ENCODE measurements at regions not wholly inside any gene's neighbourhood (a gene's known extent, or its start where the extent isn't known, plus 50 kb on each side); places are given as distances from the start of the nearest gene placed in this dataset.

DNA sequence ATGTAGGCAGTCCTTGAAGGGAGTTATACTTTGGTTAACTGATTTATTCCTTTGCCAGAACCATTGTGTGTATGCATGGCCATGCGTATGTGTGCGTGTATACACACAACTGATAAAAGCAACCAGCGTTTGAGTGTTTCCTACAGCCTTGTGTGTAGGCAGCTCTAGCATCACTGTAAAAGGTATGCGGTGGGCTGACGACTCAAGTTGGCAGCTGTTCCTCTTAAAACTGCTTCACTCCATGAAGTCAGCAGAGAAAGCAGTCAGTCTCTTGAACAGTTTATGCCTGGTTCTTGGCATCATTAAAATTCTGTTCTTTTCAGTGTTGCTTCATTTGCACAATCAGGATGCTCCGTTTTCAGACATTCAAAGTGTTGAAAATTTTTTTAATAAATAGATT, 103.5 kb upstream of the FRMPD4 start:
- no peaks in the 10 kb centered on the region for H3K27me3 ChIP-seq (ENCODE audit: insufficient read depth, low read length)
- H2AFZ ChIP-seq (ENCODE audit: low read length) = no peak overlapping the region
- H3K27ac ChIP-seq (ENCODE audit: insufficient read length, low read depth, low read length) = no peak overlapping the region
- no peak overlapping the region for H3K14ac ChIP-seq (ENCODE audit: insufficient read depth, low read length)
- H3K4me2 ChIP-seq (ENCODE audit: insufficient read depth, insufficient read length, low read length) = no peak overlapping the region
- no peak overlapping the region for H3T11ph ChIP-seq (ENCODE audit: low read length)
- no peaks in the 10 kb centered on the region for H3K9me3 ChIP-seq (ENCODE audit: control insufficient read depth, low read depth, low read length)
- H4K8ac ChIP-seq (replicated peaks; ENCODE audit: insufficient read length, low read depth, low read length) = no peak overlapping the region
- H3K4me3 Mint-ChIP-seq = no peak overlapping the region
- H2BK12ac ChIP-seq (ENCODE audit: insufficient read length, low read depth, low read length) = no peak overlapping the region
- H3K9ac ChIP-seq (ENCODE audit: extremely low read depth, insufficient read length, low read length) = no peak overlapping the region
- H3K4me1 Mint-ChIP-seq = no peaks in the 10 kb centered on the region
- no peak overlapping the region for H4K91ac ChIP-seq (ENCODE audit: insufficient read length, low read depth, low read length)
- no peak overlapping the region for H3K23ac ChIP-seq (ENCODE audit: insufficient read length, low read depth, low read length)
- H3K79me1 ChIP-seq (ENCODE audit: insufficient read depth, low read depth, low read length, poor library complexity, severe bottlenecking) = no peaks in the 10 kb centered on the region
- H3K9me3 Mint-ChIP-seq = peaks cover 28 to 32% of the 10 kb centered on the region in 2 experiments
- WGBS (ENCODE audit: extremely low coverage, insufficient read length, low lambda C conversion rate) = no CpG with 5 or more reads among the region's 6 CpGs
- H4K20me1 ChIP-seq (ENCODE audit: control insufficient read depth, insufficient read depth, insufficient read length) = no peaks in the 10 kb centered on the region
- no peak overlapping the region for H2BK15ac ChIP-seq (ENCODE audit: low read depth, low read length)
- no peaks in the 10 kb centered on the region for H3K79me2 ChIP-seq (ENCODE audit: insufficient read depth, low read length)
- H2AK5ac ChIP-seq (ENCODE audit: insufficient read length, low read length) = no peak overlapping the region
- H3K56ac ChIP-seq (ENCODE audit: insufficient read length, low read depth, low read length) = no peak overlapping the region
- TF ChIP-seq, protein P1, sequence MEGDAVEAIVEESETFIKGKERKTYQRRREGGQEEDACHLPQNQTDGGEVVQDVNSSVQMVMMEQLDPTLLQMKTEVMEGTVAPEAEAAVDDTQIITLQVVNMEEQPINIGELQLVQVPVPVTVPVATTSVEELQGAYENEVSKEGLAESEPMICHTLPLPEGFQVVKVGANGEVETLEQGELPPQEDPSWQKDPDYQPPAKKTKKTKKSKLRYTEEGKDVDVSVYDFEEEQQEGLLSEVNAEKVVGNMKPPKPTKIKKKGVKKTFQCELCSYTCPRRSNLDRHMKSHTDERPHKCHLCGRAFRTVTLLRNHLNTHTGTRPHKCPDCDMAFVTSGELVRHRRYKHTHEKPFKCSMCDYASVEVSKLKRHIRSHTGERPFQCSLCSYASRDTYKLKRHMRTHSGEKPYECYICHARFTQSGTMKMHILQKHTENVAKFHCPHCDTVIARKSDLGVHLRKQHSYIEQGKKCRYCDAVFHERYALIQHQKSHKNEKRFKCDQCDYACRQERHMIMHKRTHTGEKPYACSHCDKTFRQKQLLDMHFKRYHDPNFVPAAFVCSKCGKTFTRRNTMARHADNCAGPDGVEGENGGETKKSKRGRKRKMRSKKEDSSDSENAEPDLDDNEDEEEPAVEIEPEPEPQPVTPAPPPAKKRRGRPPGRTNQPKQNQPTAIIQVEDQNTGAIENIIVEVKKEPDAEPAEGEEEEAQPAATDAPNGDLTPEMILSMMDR (conservative IDR thresholded peaks at IDR 0.05) = no peak
- no peak overlapping the region for H2BK120ac ChIP-seq (ENCODE audit: low read depth, low read length, poor library complexity, severe bottlenecking)
- DNase-seq = no peak
- H4K5ac ChIP-seq (ENCODE audit: insufficient read length, low read depth, low read length) = no peak overlapping the region
- H3K4ac ChIP-seq (ENCODE audit: low read depth, low read length) = no peak overlapping the region
- no peaks in the 10 kb centered on the region for H3K27me3 Mint-ChIP-seq (ENCODE audit: low read depth)
- no peaks in the 10 kb centered on the region for H3K4me1 ChIP-seq (ENCODE audit: insufficient read depth, low read length)
- H2BK5ac ChIP-seq (ENCODE audit: insufficient read length, low read length) = no peak overlapping the region
- no peak overlapping the region for H3K27ac Mint-ChIP-seq
- H3K23me2 ChIP-seq (ENCODE audit: insufficient read length, low read depth, low read length, poor library complexity, severe bottlenecking) = no peaks in the 10 kb centered on the region
- no peak overlapping the region for H2BK20ac ChIP-seq (ENCODE audit: low read depth, low read length, poor library complexity, severe bottlenecking)
- H3K36me3 Mint-ChIP-seq (ENCODE audit: insufficient read depth in 1 of 3, low read depth in 3 of 3) = peaks cover 0 to 1% (median 0%) of the 10 kb centered on the region in 3 experiments; a peak in 3 of 7 replicates
- H3K18ac ChIP-seq (ENCODE audit: insufficient read length, low read depth, low read length) = no peak overlapping the region

Measured in H9 (cell line).